ENCODE measurements at regions not wholly inside any gene's neighbourhood (a gene's known extent, or its start where the extent isn't known, plus 50 kb on each side); places are given as distances from the start of the nearest gene placed in this dataset.

DNA sequence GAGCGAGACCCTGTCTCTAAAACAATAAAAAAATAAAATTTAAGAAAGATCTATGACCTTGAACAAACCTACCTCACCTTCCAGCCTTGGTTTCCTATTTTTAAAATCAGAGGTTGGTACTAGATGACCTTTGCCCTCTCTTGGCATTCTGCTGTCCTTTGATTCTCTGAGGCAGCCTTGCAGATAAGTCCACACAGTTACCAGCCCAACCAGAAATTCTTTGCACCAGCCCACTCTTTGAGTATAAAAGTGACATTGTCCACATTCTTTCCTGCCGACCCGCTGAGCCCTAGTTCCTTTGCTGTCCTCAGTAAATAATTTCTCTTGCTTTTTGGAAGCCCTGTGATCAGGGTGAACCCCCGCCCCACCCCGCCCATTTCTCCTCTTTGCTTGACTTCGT is 150.4 kb downstream of the PHETA1 start:
- TF ChIP-seq, protein P1, sequence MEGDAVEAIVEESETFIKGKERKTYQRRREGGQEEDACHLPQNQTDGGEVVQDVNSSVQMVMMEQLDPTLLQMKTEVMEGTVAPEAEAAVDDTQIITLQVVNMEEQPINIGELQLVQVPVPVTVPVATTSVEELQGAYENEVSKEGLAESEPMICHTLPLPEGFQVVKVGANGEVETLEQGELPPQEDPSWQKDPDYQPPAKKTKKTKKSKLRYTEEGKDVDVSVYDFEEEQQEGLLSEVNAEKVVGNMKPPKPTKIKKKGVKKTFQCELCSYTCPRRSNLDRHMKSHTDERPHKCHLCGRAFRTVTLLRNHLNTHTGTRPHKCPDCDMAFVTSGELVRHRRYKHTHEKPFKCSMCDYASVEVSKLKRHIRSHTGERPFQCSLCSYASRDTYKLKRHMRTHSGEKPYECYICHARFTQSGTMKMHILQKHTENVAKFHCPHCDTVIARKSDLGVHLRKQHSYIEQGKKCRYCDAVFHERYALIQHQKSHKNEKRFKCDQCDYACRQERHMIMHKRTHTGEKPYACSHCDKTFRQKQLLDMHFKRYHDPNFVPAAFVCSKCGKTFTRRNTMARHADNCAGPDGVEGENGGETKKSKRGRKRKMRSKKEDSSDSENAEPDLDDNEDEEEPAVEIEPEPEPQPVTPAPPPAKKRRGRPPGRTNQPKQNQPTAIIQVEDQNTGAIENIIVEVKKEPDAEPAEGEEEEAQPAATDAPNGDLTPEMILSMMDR (IDR thresholded peaks at IDR 0.05; ENCODE audit: low read depth, low read length, missing input control): no peak
- TF ChIP-seq, protein P2, sequence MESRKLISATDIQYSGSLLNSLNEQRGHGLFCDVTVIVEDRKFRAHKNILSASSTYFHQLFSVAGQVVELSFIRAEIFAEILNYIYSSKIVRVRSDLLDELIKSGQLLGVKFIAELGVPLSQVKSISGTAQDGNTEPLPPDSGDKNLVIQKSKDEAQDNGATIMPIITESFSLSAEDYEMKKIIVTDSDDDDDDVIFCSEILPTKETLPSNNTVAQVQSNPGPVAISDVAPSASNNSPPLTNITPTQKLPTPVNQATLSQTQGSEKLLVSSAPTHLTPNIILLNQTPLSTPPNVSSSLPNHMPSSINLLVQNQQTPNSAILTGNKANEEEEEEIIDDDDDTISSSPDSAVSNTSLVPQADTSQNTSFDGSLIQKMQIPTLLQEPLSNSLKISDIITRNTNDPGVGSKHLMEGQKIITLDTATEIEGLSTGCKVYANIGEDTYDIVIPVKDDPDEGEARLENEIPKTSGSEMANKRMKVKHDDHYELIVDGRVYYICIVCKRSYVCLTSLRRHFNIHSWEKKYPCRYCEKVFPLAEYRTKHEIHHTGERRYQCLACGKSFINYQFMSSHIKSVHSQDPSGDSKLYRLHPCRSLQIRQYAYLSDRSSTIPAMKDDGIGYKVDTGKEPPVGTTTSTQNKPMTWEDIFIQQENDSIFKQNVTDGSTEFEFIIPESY (IDR thresholded peaks at IDR 0.05): no peak
- TF ChIP-seq ATF3 (IDR thresholded peaks at IDR 0.05) (no peak), GABPA (IDR thresholded peaks at IDR 0.05 in 1 of 2, conservative IDR thresholded peaks at IDR 0.05 in 1 of 2) (no peak), YY1 (IDR thresholded peaks at IDR 0.05) (no peak), TAF1 (conservative IDR thresholded peaks at IDR 0.05) (no peak), HNF4A (conservative IDR thresholded peaks at IDR 0.05) (no peak), RAD21 (IDR thresholded peaks at IDR 0.05) (no peak)
